ENCODE measurements at regions not wholly inside any gene's neighbourhood (a gene's known extent, or its start where the extent isn't known, plus 50 kb on each side); places are given as distances from the start of the nearest gene placed in this dataset.
"Not testable (repeated sequence)": the region's sequence is repeated elsewhere in the genome, so short reads cannot be mapped to it uniquely, and the experiment has no call there.

GRCh38 chr4:130073145-130073790, 977.3 kb downstream of the C4orf33 start:
- DNase-seq (ENCODE audit: low spot score): no peak

DNA sequence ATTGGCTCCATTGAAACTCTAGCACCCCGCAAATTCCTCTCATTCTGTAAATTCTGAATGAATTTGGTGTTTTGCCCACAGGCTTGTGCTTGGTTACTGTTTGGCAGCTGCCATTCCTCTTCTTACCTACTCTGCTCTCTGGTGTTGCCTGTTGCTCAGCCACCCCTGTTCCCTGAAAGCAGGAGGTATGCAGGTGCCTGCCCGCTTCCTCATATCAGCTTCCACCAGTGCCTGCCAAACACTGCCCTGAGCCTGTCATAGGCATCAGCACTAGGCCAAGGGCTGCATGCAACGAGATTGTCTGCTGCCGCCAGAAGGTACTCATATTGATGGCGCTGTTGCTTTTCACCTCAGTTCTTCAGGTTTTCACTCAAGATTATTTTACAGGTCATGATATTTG, 978.1 kb downstream of the C4orf33 start:
- no peak for DNase-seq (ENCODE audit: low spot score)

GRCh38 chr4:130077275-130077674, 981.3 kb downstream of the C4orf33 start:
- DNase-seq (ENCODE audit: low spot score): no peak

GRCh38 chr4:130079027-130079426, 983.1 kb downstream of the C4orf33 start:
- DNase-seq (ENCODE audit: low spot score): not testable (repeated sequence)

- no peak for DNase-seq (ENCODE audit: low spot score)
Measured at GRCh38 chr4:130080872-130081451, 985.0 kb downstream of the C4orf33 start.

- no peak for DNase-seq (ENCODE audit: low spot score)
Measured at GRCh38 chr4:130090427-130090826, 994.5 kb downstream of the C4orf33 start.

GRCh38 chr4:130092187-130093015, 996.4 kb downstream of the C4orf33 start:
- DNase-seq (ENCODE audit: low spot score): no peak

GRCh38 chr4:130099105-130099504, 1003.2 kb downstream of the C4orf33 start:
- no peak for DNase-seq (ENCODE audit: low spot score)

DNA sequence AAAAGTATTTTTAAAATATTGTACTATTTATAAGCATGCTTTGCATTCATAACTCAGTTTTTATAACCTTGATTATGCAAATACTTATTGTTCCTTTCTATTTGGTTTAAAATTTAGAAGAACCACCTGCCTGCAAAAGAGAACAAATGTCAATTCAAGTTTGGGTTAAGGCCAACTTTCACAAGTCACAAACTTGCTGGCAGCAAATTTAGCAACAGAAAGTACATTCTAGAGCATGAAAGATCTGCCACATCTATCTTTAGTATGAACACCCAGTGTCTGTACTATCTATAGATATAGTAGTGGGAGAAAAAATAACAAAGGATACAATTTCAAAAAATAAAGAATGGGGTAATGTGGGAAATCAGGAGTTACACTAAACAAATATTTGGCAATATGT, 1014.2 kb downstream of the C4orf33 start:
- DNase-seq (ENCODE audit: low spot score): no peak

GRCh38 chr4:130110770-130111169, 1014.8 kb downstream of the C4orf33 start:
- no peak for DNase-seq (ENCODE audit: low spot score)

- DNase-seq (ENCODE audit: low spot score): no peak
Measured at GRCh38 chr4:130124066-130124465, 1028.1 kb downstream of the C4orf33 start.

GRCh38 chr4:130125467-130125866, 1029.5 kb downstream of the C4orf33 start:
- no peak for DNase-seq (ENCODE audit: low spot score)

GRCh38 chr4:130127297-130127696, 1031.3 kb downstream of the C4orf33 start:
- DNase-seq (ENCODE audit: low spot score): no peak

DNA sequence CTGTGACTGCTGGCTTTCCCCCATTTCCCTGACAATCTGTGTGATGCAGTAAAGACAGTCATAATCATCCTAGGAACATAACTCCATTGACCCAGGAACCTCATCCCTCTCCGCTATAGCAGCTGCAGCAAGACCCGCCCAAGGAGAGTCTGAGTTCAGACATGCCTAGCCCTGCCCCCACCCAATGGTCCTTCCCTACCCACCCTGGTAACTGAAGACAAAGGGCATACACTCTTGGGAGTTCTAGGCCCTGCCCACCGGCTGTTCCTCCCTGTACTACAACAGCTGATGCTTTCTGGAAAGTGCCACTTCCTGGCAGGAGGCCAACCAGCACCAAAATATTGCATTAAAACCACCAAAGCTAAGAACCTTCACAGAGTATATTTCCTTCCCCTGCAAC, 1035.6 kb downstream of the C4orf33 start:
- DNase-seq (ENCODE audit: low spot score): no peak

DNA sequence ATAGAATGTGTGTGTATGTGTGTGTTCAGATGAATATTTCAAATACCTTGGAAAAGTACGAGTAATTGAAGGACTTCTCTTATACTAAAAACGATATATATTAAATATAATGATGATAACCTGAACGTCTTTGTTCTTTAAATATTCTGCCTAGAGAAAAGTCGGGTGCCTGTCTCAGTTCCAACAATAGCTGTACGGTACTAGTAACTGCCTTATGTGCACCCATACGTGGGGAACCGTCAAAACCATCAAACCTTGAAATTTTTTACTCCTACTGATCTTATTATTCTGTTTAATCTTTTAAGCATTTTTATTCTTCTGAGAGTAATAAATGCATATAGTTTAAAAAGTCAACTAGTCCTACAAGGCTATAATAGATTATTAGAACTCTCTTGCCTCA, 1045.7 kb downstream of the C4orf33 start:
- DNase-seq (ENCODE audit: low spot score): no peak

GRCh38 chr4:130143656-130144055, 1047.7 kb downstream of the C4orf33 start:
- no peak for DNase-seq (ENCODE audit: low spot score)

DNA sequence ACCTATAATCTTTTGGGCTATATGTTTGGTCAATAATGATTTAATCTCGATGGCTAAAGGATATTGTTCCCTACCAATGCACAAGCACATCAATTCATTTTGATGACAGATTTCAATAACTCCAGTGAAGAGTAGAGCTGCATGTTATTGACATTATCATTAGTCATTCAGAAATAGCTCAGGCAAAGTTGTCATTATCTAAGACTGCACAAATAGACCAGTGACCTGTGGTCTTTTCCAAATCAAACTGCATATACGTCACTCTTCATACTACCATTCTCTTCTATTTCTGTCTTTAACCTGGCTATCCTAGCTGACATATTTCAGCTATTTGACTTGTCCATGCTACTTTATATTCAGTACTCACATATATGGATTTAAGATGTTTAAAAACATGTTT, 1050.8 kb downstream of the C4orf33 start:
- DNase-seq (ENCODE audit: low spot score): no peak

- no peak for DNase-seq (ENCODE audit: low spot score)
Measured at GRCh38 chr4:130147641-130148040, 1051.7 kb downstream of the C4orf33 start.

GRCh38 chr4:130154901-130155300, 1058.9 kb downstream of the C4orf33 start:
- no peak for DNase-seq (ENCODE audit: low spot score)

- no peak for DNase-seq (ENCODE audit: low spot score)
Measured at GRCh38 chr4:130163701-130164100, 1067.7 kb downstream of the C4orf33 start.

DNA sequence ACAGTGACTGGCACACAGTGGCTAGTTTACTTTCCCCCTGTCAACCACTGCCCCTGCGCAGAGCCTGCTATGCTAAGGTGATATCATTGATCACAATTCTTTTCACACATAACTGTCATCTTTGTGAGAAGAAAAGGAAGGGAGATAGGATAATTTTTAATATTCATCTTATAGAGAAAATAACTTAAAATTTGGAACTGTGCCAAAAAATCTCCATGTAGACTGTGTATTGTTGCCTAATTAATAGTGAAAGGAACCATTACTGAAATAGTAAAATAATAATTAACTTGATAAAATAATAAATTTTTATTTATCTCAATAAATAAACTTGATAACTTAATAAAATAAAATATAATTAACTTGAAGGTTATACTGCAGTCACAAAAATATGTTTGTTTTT, 1069.4 kb downstream of the C4orf33 start:
- no peak for DNase-seq (ENCODE audit: low spot score)

DNA sequence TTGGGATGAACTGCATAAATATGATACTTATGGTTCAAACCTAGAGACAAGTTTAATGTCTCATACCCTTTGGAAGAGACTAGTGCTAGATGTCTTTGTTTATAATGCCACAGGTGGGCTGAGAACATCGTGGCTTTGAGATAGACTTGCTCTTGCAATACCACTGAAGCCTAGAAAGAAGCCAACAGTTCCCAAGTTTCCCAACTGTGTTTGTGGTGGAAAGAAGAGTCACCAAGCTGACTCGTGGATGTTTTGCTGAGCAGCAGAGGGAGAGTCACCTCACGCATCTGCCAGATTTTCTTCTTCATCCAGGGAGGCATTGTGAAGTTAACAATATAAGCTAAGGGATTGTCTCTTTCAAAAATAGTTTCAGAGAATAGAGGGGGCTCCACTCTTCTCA, 1076.2 kb downstream of the C4orf33 start:
- DNase-seq (ENCODE audit: low spot score): no peak

DNA sequence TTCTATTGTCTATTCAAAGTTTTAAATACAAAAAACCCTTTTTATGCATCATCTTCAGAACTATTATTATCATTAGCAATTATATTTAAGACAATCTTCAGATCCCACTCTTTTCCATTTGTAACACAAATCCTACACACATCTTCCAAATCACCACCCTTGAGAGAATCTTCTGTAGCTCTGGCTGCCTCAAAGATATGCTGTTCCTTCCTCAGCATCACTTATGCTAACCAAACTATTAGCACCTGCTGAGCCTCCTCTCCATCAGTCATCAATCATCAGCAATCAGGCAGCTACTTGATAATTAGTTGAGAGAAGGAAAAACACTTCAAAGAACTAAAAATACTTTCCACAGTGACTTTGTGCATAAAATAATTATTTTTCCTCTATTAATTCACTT, 1082.2 kb downstream of the C4orf33 start:
- no peak for DNase-seq (ENCODE audit: low spot score)
